GM19240 (cell line): ENCODE measurements at regions not wholly inside any gene's neighbourhood (a gene's known extent, or its start where the extent isn't known, plus 50 kb on each side); places are given as distances from the start of the nearest gene placed in this dataset.

Experiments used
- DNase-seq: peaks from one replicate; pipeline ENCODE4 v3.0.0; 2011; ENCODE audit warnings: low spot score; ENCODE audit not compliant: insufficient read length

DNA sequence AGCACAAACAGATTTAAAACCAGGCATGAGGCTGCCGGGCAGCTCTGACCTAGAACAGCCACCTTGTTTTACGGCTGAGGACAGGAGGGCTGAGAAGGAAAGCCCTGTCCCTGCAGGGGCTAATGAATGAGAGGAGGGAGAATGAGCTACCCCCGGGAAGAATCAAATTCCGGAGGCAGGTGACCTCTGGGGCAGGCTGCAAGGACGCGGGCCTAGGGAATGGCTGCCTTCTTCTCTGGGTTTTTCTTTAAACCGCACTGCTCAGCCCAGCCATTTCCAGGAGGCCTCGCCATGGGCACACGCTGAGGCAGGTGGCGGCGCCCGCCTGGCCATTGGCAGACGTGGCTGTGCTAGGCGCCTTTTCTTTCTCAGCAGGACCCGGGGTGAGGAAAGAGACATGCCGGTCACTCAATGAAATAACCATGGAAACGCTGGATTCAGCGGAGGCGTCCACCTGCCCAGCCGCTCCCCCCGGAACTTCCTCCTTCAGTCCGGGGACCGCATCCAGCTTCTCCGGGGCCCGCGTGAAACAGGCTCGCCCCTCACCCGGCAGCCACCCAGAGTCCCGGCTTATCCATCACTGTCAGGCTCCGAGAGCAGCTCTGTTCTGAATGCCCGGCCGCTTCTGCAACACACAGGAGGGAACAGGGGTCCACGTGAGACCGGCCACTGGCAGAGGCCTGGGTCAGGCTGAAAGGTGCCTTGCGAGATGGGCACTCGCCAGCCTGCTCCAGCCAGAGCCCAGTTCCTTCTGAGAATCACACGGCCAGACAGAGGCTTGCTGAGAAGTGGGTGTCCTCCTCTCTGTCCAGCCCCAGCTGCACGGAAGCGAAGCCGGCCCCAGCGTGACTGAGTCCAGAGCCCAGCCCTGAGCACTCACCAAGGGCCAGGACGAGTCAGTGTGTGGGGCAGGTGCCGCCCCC, 82.1 kb downstream of the PDGFA start:
- DNase-seq = no peak

DNA sequence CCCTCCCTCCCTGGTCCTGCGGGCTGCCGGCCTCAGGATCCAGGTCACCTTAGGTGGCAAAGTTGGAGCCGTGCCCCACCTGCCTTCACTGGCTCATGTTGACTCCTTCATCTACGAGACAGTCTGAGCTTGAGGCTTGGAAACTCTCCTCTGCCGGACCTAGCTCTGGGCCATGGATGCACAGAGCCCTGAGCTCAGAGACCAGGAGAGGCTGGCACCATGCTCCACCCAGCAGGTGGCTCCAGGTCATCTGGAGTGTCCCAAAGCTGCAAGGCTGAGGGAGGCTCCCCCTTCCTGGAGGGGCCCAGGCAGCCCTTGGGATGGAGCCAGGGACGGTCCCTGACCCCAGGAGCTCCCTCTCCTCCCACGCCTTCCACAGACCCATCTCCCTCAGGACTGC, 81.3 kb downstream of the PDGFA start:
- DNase-seq = no peak

DNA sequence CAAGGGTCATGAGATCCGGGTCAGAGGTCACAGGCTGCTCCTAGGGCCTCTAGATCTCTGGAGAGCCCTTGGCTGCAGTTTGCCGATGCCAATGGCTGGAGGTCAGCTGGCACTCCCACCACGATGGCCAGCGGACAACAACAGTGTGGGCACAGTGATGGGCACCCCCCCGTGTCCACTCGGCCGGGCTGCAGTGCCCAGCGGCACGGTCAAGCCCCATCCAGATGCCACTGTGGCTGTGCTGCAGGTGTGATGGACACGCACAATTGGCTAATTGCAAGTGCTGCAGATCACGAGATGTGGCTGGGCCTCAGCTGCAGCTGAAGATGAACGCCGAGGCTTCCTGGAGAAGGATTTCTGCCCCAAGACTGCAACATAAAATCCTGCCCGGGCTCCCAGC, 80.7 kb downstream of the PDGFA start:
- DNase-seq = no peak

DNA sequence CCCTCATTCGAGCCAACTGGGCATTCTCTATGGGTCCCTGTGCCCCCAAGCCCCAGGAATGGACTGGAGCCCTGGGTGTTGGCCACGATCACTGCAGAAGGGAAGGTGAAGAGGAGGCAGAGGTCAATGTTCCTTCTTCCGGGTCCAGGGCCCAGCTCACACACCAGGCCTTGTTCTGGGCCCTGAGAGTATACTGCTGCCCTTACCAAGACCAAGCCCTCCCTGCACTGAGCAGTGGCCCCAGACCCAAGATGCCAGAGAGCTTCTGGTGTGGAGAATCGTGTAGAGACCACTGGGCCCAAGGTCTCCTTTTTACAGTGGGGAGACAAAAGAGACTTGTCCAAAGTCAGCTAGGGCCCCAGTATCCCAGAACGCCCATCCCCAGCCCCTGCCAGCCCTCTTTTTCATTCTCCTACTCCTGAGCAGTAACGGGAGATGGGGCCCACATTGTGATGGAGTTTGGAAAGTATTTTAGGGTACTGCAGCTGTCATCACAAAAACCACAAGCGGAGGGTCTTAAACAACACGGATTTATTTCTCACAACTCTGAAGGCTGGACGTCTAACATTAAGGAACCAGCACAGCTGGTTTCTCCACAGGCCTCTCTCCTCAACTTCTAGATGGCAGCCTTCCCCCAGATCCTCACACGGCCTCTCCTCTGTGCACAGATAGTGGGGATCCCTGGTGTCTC, 79.4 kb downstream of the PDGFA start:
- DNase-seq = no peak

DNA sequence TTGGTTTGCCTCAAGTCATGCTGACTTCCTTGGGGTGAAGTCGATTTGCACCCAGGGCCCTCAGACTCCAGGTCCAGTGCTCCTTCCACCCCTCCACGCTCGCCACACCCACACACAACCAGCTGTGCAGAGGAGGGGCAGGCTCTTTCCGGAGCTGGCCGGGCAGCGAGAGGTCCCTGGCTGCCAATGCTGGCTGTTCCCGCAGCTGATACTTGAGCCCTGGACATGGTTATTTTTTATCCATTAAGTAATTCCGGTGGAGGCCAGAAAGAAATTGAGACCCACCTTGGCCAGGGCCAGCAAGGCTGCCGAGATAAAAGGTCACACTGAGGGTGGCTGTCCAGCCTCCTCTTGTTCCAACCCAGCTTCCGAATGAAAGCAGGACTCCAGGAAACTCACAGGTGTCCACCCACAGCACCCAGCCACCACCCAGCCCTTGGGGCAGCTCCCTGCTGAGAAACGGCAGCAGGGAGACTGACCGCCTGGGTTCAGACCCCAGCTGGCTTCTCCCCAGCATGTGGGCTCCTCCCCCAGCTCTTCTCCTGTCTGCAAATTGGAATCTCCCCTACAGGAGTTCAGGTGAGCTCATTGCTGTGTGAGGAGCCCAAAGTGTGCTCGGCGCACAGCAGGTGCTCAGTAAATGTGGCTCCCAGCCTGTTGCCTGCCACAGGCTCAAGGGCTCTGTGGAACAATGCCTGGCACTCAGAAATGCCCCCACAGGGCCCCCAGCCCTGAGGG, 77.8 kb downstream of the PDGFA start:
- no peak for DNase-seq

DNA sequence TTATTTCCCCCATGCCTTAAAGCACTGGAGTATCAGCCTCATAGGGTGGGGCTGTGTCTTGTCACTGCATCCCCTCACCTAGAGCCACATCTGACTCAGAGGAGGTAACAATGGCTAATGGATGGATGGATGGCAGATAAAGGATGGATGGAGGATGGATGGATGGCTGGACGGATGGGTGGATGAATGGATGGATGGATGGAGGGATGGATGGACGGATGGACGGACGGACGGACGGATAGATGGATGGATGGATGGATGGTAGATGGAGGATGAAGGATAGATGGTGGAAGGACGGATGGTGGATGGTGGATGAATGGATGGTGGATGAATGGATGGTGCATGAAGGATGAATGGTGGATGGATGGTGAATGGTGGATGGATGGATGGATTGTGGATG, 77.2 kb downstream of the PDGFA start:
- no peak for DNase-seq

DNA sequence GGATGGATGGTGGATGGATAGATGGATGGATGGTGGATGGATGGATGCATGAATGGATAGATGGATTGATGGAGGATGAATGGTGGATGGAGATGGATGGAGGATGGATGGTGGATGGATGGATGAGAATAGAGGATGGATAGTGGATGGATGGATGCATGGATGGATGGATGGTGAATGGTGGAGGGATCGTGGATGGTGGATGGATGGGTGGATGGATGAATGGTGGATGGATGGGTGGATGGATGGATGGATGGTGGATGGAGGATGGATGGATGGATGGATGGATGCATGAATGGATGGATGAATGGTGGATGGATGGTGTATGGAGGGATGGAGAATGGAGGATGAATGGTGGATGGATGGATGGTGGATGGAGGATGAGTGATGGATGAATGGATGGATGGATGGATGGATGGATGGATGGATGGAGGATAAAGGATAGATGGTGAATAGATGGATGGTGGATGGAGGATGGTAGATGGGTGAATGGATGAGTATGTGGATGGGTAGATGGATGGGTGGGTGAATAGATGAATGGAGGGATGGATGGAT, 76.3 kb downstream of the PDGFA start:
- DNase-seq = no peak

DNA sequence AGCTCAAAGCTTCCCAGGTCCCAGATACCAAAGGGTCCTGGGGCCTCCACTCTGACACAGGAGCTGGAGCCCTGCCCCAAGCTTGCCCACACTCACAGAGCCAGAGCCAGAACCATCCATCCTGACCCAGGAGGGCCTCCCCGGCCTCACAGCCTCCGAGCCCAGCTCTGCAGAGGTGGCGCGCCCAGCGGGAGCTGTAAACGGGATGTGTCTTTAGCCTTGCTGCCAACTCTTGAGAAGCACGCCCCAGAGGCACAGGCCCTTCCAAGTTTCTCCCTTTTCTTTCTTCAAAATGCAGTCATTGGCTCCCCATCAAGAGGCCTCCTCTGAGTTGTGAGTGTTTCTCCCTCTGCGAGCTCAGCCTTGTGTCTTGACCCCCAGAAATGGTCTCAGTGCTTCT, 75.0 kb downstream of the PDGFA start:
- no peak for DNase-seq

DNA sequence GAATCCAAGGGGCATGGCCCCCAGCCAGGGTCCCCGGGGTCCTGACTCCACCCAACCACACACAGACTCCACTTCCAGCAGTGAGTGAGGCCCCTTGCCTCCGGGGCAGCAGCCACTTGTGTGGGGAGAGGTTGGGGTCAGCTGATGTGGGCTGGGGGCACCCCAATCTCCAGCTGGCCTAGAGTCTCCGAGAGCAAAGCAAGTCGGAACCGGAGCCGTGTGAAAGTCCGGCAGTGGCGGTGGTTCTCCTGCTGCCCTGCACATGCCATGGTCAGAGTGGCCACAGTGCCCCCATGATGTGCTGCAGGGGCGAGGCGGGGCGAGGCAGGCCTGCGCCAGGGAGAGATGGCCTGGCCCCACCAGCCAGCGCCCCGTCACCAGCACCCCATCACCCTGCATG, 74.6 kb downstream of the PDGFA start:
- no peak for DNase-seq

DNA sequence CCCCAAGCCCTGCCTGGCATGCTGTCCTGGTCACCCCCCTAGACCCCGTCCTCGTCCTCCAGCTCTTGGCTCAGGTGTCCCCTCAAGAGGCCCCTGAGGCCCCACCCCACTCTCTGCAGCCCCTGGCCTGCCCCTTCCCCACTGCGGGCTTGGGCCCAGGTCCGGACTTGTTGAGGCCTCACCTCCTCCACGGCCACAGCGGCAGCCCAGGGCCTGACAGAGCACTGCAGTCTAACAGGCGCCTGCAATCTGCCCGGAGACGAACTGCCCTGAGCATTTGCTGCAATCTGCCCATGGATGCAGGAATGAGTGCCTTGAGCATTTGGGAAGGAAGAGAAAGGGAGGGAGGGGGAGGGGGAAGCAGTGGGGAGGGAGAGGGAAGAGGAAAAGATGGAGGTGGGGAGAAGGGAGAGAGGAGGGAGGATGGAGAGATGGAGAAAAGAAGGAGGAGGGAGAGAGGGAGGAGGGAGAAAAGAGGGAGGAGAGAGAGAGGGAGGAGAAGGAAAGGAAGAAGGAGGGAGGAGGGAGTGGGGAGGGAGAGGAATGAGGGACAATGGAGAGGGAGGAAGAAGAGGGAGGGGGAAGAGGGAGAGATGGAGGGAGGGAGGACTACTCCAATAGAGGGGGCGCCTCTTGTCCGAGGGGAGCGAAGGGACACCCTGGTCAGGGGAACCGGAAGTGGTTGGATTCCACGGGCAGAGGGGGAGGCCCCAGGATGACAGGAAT, 73.9 kb downstream of the PDGFA start:
- no peak for DNase-seq

DNA sequence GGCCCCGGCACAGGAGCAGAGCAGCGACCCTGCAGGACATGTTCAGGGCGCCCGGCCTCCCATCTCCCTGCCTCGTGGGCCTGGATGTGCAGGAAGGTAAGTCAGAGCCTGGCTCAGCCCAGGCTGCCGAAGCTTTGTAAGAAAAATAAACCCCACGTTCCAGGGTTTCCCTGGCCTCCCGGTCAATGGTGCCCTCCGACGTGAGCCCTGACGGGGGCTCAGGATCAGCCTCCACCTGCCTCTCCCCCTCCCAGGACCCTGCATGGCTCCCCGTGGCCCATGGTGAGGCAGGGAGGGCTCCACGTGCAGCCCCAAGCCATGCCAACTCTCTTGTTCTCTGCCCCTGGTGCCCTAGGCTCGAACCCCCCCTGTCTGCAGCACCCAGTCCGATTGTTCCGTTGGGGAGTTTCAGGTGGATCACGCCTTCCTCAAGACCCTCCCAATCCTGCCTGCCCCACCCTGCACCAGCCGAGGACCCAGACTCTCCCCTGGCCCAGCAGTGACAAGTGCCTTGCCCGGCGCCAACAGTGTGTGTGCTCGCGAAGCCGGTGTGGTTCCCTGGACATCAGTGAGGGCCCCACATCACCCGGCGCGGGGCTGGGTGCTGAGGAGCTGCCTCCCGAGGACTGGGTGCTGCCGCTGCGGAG, 73.2 kb downstream of the PDGFA start:
- DNase-seq = no peak
